ENCODE measurements at regions not wholly inside any gene's neighbourhood (a gene's known extent, or its start where the extent isn't known, plus 50 kb on each side); places are given as distances from the start of the nearest gene placed in this dataset.

GRCh38 chr20:9911519-9911918 lies 72.6 kb upstream of the PAK5 start:
- no peak for TF ChIP-seq TCF12 (IDR thresholded peaks at IDR 0.05; ENCODE audit: low read depth)
- no peak for TF ChIP-seq TAF1 (IDR thresholded peaks at IDR 0.05; ENCODE audit: low read depth)
- TF ChIP-seq CEBPB (IDR thresholded peaks at IDR 0.05) = no peak
- no peak for TF ChIP-seq EP300 (IDR thresholded peaks at IDR 0.05; ENCODE audit: borderline replicate concordance)
- TF ChIP-seq RAD21 (IDR thresholded peaks at IDR 0.05; ENCODE audit: low read depth) = no peak
- TF ChIP-seq CREB1 (IDR thresholded peaks at IDR 0.05; ENCODE audit: low read depth) = no peak
- TF ChIP-seq REST (IDR thresholded peaks at IDR 0.05; ENCODE audit: low read depth) = no peak

Data from Ishikawa (cell line).